ENCODE measurements at regions not wholly inside any gene's neighbourhood (a gene's known extent, or its start where the extent isn't known, plus 50 kb on each side); places are given as distances from the start of the nearest gene placed in this dataset.
A peak's percentile ranks its signal among the peaks of the same experiment; 100 is the strongest.
"Not testable (repeated sequence)": the region's sequence is repeated elsewhere in the genome, so short reads cannot be mapped to it uniquely, and the experiment has no call there.

DNA sequence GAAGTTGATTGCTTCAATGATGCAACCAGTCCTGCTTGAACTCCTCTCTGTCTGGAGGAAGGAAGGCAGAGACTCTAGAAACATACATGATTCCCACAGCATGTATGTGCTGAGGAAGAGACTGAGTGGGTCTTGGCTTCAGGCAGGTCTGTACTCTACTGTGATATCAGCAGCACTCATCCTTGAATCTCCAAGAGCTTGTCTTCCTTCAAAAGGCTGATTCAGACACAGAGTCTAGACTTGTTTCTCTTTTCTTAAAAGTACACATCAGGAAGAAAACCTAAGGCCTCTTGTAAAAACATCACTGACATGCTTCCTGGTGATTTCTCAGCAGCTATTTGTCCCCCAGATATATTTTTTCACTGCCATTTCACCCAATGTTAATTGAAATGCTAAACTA, 155.7 kb upstream of the HEY2 start:
- no peak for DNase-seq (ENCODE audit: low spot score)

DNA sequence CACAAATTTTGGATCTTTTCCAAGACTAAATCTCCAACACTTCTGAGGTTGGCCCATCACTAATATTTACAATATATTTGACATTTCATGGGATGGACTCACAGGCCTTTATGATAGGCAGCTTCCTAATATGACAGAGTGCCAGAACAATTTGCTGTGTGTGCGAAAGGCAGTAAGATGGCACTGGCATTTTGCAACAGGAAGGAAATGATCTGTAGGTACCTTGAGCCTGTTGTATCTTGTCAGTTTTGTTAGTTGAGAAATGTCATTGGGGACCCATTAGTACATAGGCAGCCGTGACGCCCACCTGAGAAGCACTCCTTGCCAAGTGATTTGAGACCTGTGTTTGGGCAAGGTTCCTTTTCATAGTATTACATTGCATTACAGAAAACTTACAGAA, 153.4 kb upstream of the HEY2 start:
- no peak for DNase-seq (ENCODE audit: low spot score)

DNA sequence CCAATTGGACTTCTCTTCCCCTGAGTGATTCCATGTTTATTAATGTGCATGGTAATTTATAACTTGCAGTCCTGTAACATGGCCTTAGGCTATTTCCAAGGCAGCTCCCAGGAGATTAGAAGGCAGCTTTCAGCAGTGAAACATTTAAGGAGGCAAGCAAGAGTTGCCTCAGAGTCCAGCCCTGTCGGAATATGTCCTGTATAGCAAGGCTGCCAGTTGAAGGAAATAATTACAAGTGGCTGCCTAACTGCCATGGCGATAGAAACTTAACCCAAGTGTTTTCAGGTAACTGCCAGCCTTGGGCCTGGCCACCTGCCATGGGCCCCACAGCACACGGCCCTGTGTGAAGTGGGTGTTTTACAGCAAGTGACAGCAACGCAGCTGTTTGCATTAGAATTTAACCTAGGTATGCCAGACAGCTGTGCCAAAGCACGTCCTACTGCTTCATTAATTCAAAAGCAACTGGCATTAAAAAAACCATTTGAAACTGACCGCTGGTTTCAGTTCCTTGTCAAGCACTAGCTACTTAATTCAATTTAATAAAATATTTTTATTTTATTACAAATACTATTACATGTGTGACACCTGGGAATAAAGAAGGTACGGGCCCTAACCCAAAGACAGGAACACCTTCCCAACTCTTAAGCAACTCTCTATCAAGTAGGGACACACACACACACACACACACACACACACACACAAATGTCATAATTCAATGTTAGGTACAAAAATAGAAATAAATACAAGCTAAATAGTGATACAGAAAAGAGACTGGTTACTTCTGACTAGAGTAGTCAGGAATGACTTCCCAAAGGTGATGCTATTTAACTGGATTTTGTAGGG, 151.8 kb upstream of the HEY2 start:
- DNase-seq (ENCODE audit: low spot score), result no peak

DNA sequence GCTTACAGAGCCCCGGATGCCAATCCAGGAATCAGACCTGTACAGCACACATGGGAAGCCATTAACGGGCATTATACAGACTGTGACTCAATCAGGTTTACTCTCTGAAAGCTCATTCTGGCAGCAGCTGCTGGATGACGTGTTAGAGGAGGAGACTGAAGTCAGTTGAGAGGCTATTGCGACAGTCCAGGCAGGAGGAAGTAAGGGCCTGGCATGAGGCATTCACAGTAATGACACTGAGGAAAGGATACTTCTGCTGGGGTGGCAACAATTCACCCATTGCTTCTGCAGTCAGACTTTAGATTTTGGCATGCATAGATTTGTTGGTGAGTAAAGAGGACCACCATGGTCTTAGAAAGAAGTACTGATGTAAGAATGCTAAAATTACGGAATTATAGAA, 151.0 kb upstream of the HEY2 start:
- DNase-seq (ENCODE audit: low spot score), result no peak

DNA sequence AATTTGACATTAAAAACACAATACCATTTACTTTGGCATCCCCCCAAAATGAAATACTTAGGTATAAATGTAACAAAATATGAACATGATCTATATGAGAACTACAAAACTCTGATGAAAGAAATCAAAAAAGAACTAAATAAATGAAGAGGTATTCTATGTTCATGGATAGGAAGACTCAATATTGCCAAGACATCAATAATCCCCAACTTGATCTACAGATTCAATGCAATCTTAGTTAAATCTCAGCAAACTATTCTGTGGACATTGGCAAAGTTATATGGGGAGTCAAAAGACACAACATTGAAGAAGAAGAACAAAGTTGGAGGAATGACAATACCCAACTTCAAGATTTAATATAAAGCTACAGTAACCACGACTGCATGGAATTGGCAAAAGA, 145.2 kb upstream of the HEY2 start:
- DNase-seq (ENCODE audit: low spot score), result no peak

DNA sequence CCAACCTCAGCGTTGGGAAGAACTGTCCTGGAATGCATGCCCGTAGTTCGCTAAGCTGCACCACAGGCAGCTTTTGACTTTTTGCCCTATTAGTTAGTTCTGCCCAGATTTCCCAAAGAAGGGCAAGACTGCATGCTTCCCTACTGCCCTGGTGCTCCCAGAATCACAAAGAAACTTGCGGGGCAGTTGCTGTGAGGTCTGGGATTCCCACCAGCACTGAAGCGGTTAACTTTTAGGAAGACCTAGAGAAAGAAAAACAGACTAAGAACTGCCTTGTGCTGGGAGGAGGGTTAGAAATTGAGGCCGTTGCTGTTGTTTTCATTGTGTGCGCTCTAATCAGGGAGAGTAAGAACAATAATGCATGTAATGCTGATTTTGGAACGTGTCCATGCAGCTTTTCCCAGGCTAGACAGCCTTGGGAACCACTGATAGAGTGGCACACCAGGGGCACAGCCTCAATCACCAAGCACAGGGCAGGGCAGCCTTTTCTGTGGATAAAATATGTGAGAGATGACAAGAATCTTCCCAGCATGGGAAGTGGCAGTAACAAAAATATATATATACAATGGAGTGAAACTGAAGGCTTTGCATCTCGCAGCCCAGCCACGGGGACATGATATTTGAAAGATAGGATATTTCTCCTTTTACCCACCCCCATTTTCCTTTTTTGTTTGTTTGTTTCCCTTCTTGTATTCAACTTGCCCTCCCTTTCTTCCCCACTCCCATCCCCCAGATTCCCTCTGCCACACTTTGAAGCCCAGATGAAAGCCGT, 137.7 kb upstream of the HEY2 start:
- DNase-seq (ENCODE audit: low spot score), result peak; percentile 61

DNA sequence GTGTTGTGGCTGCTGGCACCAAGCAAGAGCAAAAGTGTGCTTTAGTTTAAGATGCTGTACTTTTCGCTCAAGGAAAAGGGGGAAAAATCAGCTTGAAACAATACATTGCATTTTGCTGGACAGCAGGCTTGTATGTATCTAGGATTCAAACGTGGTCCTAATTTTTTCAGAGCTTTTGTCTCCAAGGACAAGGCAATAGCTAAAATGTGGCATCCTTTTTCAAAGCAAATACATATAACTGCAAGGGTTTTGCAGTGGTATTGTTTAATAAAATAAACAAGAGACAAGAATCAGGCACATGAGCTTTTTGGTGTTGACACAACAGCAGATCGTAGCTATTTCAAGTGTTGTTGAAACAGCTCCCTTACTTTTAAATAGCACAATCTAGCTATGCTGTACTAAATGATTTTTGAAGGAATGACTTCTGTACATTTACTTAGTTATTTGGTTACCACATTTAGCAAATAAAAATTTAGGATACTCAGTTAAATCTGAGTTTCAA, 137.0 kb upstream of the HEY2 start:
- DNase-seq (ENCODE audit: low spot score), result peak; percentile 11

DNA sequence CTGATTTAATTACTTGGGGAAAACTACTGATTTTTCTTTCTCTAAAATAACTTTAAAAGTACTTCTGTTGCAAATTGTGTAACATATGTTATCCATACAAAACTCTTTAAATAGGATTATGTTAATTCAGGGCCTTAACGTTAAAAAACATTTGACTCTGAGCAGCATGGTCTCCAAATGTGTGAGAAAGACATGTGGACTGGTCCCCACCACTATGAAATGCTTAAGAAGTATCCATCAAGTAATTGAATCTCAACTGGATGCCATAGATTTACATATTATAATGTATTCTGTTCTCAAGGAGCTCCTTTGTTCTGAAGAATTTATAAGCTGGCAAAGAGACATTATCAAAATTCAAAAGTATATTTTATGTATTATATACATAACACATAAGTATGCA, 130.8 kb upstream of the HEY2 start:
- DNase-seq (ENCODE audit: low spot score), result no peak

DNA sequence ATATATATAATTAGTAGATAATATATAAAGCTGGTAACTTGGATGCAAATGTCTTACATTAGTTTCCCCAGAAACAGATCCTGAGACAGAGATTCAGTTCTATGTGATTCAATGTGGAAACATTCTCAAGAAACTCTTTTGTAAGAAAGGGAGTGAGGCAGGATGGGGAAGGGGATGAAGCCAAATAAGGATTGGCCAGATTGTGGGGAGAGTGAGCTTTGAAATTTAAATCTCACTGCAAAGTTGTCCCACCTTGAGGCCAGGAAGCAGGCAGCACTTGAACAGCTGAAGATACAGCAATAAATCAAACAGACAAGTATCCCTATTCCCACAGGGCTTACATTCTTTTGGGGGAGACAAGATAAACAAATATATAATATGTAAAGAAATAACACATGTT, 126.3 kb upstream of the HEY2 start:
- no peak for DNase-seq (ENCODE audit: low spot score)

DNA sequence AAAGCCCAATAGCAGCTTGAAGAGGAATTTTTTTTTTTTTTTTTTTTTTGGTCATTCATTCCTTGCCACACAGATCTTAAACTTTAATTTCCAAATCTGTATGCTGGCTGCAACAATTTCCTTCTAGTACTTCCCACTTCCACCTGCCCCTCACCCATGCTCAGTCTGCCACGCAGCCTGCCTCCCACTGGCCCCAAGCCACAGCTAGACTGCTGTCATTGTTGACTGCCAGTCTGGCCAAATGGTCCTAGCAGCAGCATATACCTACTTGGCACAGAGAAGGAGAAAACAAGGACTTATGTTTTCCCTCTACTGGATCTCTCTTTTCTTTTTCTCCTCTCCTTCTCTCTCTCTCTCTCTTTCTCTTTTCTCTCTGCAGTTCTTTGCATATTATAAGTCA, 118.3 kb upstream of the HEY2 start:
- DNase-seq (ENCODE audit: low spot score), result no peak

DNA sequence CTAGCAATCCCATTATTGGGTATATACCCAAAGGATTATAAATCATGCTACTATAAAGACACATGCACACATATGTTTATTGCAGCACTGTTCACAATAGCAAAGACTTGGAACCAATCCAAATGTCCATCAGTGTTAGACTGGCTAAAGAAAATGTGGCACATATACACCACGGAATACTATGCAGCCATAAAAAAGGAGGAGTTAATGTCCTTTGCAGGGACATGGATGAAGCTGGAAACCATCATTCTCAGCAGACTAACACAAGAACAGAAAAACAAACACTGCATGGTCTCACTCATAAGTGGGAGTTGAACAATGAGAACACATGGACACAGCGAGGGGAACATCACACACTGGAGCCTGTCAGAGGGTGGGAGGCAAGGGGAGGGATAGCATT, 113.4 kb upstream of the HEY2 start:
- not testable (repeated sequence) for DNase-seq (ENCODE audit: low spot score)

DNA sequence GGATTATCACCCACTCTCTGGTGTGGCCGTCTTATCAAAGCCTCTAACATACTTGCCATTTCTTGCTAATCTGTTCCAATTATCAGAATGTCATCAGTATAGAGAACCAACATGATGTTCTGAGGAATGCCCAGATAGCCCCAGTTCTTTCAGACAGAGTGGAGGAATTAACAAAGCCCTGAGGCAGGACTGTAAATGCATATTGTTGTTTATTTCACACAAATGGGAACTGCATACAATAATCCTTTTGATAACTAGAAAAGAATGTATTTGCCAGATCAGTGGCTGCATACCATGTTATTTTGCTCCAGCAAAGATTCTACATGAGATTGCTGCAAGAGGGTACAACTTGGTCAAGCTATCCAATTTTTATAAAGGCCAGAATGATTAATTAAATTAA, 112.8 kb upstream of the HEY2 start:
- DNase-seq (ENCODE audit: low spot score), result no peak

DNA sequence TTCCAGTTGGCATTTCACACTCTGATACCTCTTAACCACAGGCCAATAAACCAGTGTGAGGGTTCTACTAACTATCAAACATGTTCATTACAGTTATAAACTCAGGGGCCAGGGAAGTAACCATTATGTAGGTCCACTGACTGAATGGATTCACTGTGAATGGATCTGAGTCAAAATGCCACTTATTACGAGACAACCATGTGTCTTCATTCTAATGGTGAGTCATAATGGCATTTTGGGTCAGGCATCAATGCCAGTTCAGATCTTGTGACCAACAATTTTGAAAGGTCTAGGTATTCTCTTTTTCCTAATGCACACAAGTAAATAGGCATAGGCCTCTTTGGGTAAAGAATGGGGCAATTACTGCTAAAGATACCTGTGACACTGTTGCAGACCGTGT, 112.2 kb upstream of the HEY2 start:
- no peak for DNase-seq (ENCODE audit: low spot score)

DNA sequence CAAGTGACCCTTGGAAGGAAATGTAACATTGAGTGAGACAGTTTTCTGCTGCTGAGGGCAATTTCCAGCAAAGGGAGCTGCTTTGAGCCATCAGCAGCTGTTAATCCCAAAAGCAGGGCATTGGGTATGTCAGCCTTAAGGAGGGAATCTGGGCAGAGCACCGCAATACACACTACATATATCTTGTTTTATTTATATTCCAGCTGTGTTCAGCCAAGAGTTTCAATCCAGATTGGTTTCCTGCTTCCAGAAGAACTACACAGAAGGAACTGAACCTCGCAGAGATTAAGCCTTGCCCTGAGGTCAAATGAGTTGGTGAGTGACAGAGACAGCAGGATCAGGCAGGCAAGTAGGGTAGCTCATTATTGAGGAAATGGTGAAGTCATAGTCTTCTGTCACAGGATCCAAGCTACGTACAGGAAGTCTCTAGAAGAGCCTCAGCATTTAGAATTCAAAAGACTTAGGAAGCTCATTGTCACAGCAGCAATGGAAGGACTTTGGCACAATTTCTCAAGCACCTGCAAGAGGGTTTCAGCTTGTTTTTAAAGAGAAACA, 109.9 kb upstream of the HEY2 start:
- DNase-seq (ENCODE audit: low spot score), result no peak

DNA sequence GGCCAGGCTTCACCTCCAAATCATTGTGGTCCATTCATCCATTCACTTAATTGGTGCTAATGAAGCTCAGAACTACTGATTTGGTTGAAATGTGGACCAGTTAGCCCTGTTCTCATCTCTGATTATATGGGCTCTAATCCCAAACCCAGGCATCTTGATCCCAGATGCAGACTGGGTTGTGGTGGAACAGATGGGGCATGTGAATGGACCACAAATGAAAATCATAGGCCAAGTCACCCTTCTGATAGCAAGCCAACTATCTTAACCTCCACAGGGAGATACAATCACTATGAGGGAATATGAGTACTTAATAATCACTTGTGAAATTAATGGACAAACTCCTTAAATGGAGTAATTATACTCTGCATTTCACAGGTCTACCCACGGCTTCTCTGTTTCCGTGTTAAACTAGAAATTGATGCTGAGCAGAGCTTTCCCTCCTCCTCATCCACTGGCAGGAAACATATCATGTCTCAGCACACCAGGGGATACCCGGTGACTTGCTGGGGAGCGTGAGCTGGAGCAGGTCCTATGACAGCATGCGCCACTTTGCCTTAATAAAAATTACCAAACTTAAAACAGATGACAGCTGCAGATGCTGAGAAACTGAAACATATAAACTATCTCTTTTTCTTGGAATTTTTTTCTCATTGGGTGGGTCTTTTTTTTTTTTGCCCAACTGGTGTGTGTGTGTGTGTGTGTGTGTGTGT, 108.8 kb upstream of the HEY2 start:
- no peak for DNase-seq (ENCODE audit: low spot score)

DNA sequence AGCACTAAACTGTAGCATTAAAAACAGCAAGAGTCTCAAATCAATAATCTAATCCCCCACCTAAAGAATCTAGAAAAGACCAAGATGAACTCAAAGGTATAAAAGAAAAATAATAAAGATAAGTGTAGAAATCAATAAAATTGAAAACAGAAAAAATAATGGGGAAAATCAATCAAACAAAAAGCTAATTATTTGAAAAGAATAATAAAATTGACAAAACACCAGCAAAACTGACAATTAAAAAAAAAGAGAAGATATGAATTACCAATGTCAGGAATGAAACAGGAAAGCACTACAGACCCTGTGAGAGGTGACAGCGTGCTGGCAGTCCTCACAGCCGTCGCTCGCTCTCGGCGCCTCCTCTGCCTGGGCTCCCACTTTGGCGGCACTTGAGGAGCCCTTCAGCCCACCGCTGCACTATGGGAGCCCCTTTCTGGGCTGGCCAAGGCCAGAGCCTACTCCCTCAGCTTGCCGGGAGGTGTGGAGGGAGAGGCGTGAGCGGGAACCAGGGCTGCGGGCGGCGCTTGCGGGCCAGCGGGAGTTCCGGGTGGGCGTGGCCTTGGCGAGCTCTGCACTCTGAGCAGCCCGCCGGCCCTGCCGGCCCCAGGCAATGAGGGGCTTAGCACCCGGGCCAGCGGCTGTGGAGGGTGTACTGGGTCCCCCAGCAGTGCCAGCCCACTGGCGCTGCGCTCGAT, 105.3 kb upstream of the HEY2 start:
- DNase-seq (ENCODE audit: low spot score), result not testable (repeated sequence)

DNA sequence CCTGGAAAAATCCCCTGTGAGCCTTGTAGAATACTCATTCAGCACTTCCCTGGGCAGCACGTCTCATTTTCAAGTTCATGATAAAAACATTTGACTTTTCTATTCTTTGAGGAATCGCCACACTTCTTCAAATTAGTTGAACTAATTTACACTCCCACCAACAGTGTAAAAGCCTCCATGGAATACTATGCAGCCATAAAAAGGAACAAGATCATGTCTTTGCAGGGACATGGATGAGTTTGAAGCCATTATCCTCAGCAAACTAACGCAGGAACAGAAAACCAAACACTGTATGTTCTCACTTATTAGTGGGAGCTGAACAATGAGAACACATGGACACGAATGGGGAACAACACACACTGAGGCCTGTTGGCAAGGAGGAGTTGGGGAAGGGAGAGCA, 102.0 kb upstream of the HEY2 start:
- no peak for DNase-seq (ENCODE audit: low spot score)

DNA sequence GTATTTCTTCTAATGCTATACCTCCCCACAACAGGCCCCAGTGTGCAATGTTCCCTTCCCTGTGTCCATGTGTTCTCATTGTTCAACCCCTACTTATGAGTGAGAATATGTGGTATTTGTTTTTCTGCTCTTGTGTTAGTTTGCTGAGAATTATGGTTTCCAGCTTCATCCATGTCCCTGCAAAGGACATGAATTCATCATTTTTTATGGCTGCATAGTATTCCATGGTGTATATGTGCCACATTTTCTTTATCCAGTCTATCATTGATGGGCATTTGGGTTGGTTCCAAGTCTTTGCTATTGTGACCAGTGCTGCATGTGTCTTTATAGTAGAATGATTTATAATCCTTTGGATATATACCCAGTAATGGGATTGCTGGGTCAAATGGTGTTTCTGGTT, 95.7 kb upstream of the HEY2 start:
- DNase-seq (ENCODE audit: low spot score), result not testable (repeated sequence)

DNA sequence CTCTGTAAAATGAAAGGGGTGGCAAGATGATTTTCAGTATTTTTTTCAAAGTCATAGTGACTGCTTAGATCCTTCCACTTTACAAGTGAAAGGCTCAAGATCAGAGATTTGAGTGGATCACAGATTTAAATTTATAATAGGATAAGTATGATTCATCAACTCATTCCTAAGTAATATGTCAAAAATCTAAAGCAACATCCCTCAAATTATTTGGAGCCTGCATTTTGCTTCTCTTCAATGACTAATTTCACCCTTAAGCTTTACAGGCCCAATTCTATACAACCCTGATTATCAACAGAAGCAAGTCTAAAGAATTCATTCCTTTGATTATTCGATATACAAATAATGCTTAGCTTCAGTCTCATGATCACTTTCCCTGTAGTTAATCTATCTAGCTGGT, 93.9 kb upstream of the HEY2 start:
- no peak for DNase-seq (ENCODE audit: low spot score)

DNA sequence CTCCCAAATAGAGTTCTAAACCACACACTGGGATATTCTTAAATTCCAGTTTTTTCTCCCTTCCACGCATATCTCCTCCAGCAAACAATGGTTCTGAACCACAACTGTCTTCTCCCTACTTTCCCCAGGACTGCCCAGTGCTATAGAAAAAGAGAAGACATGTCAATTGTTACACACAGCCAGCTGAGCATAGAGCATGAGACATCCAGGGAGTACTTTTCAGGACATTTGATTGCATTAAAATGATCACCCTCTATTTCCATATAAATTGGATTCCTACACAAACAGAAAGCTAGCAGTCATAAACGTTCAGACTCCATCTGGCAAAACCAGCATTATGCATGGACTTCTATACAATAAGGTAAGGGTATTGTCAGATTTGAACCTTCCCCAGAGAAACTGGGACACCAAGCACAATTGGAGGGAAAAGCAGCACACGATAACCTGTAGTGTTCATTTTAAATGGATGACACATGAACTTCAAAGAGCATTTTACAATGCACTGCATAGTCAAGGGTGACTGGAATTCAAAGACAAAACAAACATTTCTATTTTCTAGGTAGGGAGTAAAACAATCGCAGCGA, 93.1 kb upstream of the HEY2 start:
- no peak for DNase-seq (ENCODE audit: low spot score)

DNA sequence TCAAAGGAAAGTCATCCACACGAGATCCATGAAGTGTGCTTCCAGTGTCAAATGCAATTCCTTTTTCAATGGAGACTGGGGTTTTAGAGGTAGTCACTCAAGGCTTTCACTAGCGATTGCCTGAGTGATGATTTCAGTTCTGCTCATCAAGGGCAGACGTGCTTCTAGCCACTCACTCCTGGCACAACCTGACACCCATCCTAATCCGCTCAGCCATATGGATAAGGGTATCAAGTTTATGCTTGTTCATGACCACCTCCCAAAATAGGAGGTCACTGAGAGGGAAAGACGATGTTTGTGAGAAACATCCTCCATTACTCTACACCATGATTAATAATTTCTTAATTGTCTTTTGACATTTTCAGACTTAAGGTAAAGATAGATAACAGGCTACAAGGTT, 91.3 kb upstream of the HEY2 start:
- no peak for DNase-seq (ENCODE audit: low spot score)
